Uterus (tissue), 3 donors: ENCODE measurements at regions not wholly inside any gene's neighbourhood (a gene's known extent, or its start where the extent isn't known, plus 50 kb on each side); places are given as distances from the start of the nearest gene placed in this dataset.
"Not testable (repeated sequence)": the region's sequence is repeated elsewhere in the genome, so short reads cannot be mapped to it uniquely, and the experiment has no call there.

Source experiments
- DNase-seq, 2 donors: peaks; one replicate each; pipeline ENCODE4 v3.0.0-alpha.2; 2019 to 2020
- H3K27ac ChIP-seq, 2 donors: fragments of 200-600 bp; sonication (generic); 1 replicate in 1 of 2; 2 replicates in 1 of 2; pipeline ENCODE4 v1.5.1; 2016 to 2018
- H3K27me3 ChIP-seq, 2 donors: fragments of 200-600 bp; sonication (generic); one replicate each; pipeline ENCODE4 v1.5.1; 2018 to 2019; ENCODE audit warnings: control low read depth in 1 of 2
- H3K36me3 ChIP-seq, 2 donors: fragments of 200-600 bp; sonication (generic); one replicate each; pipeline ENCODE4 v1.5.1; 2019; ENCODE audit warnings: control low read depth in 1 of 2
- H3K4me1 ChIP-seq, 2 donors: fragments of 200-600 bp; sonication (generic); one replicate each; pipeline ENCODE4 v1.5.1; 2018 to 2019; ENCODE audit warnings: control low read depth in 1 of 2
- H3K4me3 ChIP-seq, 2 donors: fragments of 200-600 bp; sonication (generic); 1 replicate in 1 of 2; 2 replicates in 1 of 2; pipeline ENCODE4 v1.5.1; 2018 to 2019; ENCODE audit warnings: mild to moderate bottlenecking in 1 of 2
- H3K9me3 ChIP-seq, 2 donors: fragments of 200-600 bp; sonication (generic); one replicate each; pipeline ENCODE4 v1.5.1; 2019; ENCODE audit warnings: control low read depth in 1 of 2
- POLR2A ChIP-seq, 2 donors: fragments of 450-650 bp; IDR thresholded peaks; one replicate each; pipeline ENCODE4 v1.6.1; 2016; ENCODE audit warnings: antibody characterized with exemption in 2 of 2, mild to moderate bottlenecking in 1 of 2, moderate library complexity in 1 of 2
- intact Hi-C: fragments of 100-400 bp; cut with DNase I; formaldehyde crosslinking; loops from one replicate; pipeline ENCODE4 v1.15.1; 2023; ENCODE audit warnings: low total_unique reads
- TF ChIP-seq, protein P1 (sequence below), 4 experiments: fragments of 200-600 bp in 2 of 4; fragments of 450-650 bp in 2 of 4; sonication (generic) in 2 of 4; IDR thresholded peaks; one replicate each; pipeline ENCODE4 v1.5.1; 2016 to 2019; ENCODE audit warnings: antibody characterized with exemption in 4 of 4, mild to moderate bottlenecking in 2 of 4, moderate library complexity in 1 of 4
- donor health status: DM: yes; HTN: yes; CAD: no.

DNA sequence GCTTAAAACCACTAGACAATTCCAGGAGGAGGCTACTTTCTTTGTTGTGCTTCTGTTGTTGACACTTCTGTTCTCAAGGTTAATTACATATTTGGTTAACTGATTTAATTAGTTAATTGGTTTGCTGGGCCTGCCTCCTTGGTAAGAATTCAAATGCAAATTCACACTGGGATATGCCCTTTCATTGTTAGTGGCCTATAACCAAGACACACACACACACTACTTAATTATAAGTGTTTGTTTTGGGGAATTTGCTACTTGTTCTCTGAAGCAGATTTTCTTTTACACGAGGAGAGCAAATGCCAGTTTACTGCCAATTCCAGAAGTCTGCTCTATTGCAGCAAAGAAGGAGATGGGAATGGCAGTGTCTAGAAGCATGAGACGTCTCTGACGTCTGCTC, 101.6 kb upstream of the BASP1 start:
- intact Hi-C loops, result no loop called here
- Histone ChIP-seq H3K4me1 (no peaks in the 10 kb centered on the region), H3K36me3 (no peaks in the 10 kb centered on the region), H3K27me3 (no peaks in the 10 kb centered on the region), H3K4me3 (no peak overlapping the region), H3K27ac (no peak overlapping the region), H3K9me3 (no peaks in the 10 kb centered on the region)
- no peak for DNase-seq
- TF ChIP-seq POLR2A (IDR thresholded peaks at IDR 0.05), result no peak
- TF ChIP-seq, protein P1, sequence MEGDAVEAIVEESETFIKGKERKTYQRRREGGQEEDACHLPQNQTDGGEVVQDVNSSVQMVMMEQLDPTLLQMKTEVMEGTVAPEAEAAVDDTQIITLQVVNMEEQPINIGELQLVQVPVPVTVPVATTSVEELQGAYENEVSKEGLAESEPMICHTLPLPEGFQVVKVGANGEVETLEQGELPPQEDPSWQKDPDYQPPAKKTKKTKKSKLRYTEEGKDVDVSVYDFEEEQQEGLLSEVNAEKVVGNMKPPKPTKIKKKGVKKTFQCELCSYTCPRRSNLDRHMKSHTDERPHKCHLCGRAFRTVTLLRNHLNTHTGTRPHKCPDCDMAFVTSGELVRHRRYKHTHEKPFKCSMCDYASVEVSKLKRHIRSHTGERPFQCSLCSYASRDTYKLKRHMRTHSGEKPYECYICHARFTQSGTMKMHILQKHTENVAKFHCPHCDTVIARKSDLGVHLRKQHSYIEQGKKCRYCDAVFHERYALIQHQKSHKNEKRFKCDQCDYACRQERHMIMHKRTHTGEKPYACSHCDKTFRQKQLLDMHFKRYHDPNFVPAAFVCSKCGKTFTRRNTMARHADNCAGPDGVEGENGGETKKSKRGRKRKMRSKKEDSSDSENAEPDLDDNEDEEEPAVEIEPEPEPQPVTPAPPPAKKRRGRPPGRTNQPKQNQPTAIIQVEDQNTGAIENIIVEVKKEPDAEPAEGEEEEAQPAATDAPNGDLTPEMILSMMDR (IDR thresholded peaks at IDR 0.05), result no peak

DNA sequence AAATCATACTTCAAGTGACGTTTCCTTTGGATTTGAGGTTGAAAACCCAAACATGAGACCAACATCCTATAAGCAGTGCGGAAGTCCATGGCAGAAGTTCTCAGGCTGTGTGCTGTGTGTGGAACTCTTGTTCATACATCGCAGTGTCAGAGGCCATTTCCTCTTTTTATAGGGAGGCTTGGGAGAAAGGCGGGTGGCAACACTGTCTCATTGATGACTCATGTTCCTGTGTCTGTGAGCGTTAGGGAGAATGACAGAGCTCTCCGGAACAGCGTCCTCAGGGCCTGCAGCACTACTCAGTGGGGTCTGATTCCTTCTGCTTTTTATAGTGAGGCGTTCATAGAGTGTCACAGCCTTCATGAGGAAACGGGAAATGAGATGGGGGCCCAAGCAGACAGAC, 98.8 kb upstream of the BASP1 start:
- Histone ChIP-seq H3K4me3 (no peak overlapping the region), H3K4me1 (no peaks in the 10 kb centered on the region), H3K9me3 (no peaks in the 10 kb centered on the region), H3K27me3 (no peaks in the 10 kb centered on the region), H3K36me3 (no peaks in the 10 kb centered on the region), H3K27ac (no peak overlapping the region)
- peak in 1 of 2 donors; percentile 16 for DNase-seq
- intact Hi-C loops, result no loop called here
- TF ChIP-seq POLR2A (IDR thresholded peaks at IDR 0.05), result no peak
- TF ChIP-seq, protein P1 (IDR thresholded peaks at IDR 0.05), result no peak

DNA sequence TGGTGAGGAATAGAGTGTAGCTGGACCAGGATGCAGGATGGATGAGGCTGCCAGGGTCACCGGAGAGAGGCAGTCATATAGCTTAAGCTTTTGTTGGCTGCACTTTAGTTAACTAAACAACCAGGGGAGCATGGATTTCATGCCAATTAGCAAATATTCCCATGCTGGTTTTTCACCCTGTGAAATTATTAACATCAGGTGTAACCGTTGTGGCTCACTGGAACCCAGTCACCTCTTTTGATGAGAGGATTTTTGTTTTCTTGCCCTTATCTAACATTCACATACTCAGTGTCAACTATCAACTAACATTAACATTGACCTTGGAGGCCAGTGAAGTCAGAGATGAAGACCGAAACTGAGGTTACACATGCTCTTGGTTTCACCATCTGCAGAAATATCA, 97.2 kb upstream of the BASP1 start:
- Histone ChIP-seq H3K27ac (no peak overlapping the region), H3K4me3 (no peak overlapping the region), H3K36me3 (no peaks in the 10 kb centered on the region), H3K9me3 (no peaks in the 10 kb centered on the region), H3K27me3 (no peaks in the 10 kb centered on the region), H3K4me1 (no peaks in the 10 kb centered on the region)
- DNase-seq, result no peak
- TF ChIP-seq, protein P1 (IDR thresholded peaks at IDR 0.05), result no peak
- TF ChIP-seq POLR2A (IDR thresholded peaks at IDR 0.05), result no peak
- intact Hi-C loops, result no loop called here

DNA sequence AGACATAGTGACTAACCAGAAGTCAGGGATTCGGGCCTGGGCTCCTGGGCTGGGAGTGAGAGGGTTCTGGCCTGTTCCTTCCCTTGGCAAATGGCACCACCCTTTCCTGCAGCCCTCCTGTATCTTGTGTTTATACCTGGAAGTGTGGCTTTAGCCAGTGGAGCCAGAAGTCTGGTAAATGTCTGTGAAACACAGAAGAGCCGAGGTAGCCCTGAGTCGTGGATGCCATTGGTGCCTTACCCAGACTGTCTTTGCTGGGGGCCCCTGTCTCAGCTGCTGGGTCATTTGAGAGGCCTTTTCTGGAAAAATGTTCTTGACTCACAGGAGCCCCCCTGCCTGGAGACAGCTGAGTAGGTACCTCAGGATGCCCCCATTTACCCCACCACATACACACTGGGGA, 95.7 kb upstream of the BASP1 start:
- no peaks in the 10 kb centered on the region for H3K9me3 ChIP-seq
- no peak overlapping the region for H3K4me3 ChIP-seq
- intact Hi-C loops, result no loop called here
- no peaks in the 10 kb centered on the region for H3K27me3 ChIP-seq
- TF ChIP-seq POLR2A (IDR thresholded peaks at IDR 0.05), result no peak
- TF ChIP-seq, protein P1 (IDR thresholded peaks at IDR 0.05), result no peak
- no peaks in the 10 kb centered on the region for H3K4me1 ChIP-seq
- no peak overlapping the region for H3K27ac ChIP-seq
- no peaks in the 10 kb centered on the region for H3K36me3 ChIP-seq
- DNase-seq, result no peak

DNA sequence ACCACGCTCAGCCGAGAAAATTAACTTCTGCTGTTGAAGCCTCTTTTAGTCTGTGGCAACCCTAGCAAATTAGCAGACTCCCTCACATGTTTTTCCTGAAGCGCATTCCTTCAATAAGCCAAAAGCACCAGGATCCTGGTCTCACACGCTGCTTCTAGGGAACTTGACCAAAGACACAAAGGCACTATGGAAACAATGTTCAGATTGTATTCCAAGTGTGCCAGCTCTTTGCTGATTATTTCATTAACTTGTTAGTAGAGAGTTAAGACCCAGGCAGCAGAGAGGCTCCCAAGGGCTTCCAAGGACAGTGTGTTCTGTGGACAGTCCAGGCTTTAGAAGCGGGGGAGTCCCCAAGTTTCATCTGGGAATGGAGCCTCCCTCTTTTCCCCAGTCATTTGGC, 94.4 kb upstream of the BASP1 start:
- DNase-seq, result no peak
- no peak overlapping the region for H3K27ac ChIP-seq
- no peaks in the 10 kb centered on the region for H3K36me3 ChIP-seq
- TF ChIP-seq, protein P1 (IDR thresholded peaks at IDR 0.05), result no peak
- no peak for TF ChIP-seq POLR2A (IDR thresholded peaks at IDR 0.05)
- no peak overlapping the region for H3K4me3 ChIP-seq
- H3K27me3 ChIP-seq, result no peaks in the 10 kb centered on the region
- no peaks in the 10 kb centered on the region for H3K4me1 ChIP-seq
- H3K9me3 ChIP-seq, result no peaks in the 10 kb centered on the region
- intact Hi-C loops, result no loop called here

DNA sequence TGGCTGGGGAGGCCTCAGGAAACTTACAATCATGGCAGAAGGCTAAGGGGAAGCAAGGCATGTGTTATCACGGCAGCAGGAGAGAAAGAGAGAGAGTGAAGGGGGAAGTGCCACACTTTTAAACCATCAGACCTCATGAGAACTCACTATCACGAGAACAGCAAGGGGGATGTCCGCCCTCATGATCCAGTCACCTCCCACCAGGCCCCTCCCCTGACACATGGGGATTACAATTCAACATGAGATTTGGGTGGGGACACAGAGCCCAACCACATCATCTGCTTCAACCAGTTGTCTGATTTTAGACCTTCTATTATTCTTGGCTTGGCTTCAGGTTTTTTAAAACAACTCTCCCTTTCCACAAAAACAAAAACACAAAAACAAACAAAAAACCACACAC, 93.7 kb upstream of the BASP1 start:
- H3K9me3 ChIP-seq, DNase-seq, H3K4me3 ChIP-seq, H3K27me3 ChIP-seq, H3K36me3 ChIP-seq, H3K4me1 ChIP-seq, intact Hi-C loops, H3K27ac ChIP-seq: not testable (repeated sequence)
